HG03565 (cell line): ENCODE measurements at regions not wholly inside any gene's neighbourhood (a gene's known extent, or its start where the extent isn't known, plus 50 kb on each side); places are given as distances from the start of the nearest gene placed in this dataset.

Source experiments
- ATAC-seq: cut with Tn5 transposase; IDR thresholded peaks from one replicate; pipeline ENCODE4 v1.9.1; 2021; ENCODE audit warnings: mild to moderate bottlenecking, moderate library complexity; ENCODE audit not compliant: unreplicated experiment

DNA sequence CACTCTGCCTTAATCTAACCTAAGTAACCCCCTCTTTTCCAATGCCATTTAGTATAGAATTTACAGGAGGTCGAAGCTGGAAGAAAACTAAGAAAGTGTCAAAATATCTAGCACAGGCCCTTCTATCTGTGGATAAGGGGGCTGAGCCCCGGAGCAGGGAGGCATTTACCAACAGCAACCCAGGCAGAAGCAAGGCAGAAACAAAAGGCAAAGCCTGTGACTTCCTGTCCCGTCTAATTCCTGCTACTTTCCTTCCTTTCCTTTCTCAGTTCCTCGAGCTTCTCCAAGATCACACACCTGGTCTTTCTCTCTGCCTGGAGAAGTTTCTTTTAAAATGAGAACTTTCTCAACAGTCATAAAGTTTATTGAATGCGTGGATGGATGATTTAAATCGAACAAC is 146.0 kb downstream of the FOXA2 start:
- no peak for ATAC-seq

DNA sequence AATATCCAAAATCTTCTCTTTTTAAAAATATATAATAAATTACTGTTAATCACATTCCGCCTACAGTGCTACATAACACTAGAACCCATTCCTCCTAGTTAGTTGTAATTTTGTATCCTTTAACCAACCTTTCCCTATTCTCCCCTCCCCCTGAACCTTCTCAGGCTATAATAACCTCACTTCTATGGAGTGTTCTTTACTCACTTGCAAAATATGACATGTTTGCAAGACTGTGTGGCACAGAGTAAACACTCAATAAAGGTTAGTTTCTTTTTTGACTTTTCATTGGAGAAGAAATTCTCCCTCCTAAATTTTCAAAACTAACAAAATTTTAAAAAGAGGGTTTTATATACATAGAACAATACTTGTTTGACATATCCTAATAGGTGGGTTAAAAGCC is 147.0 kb downstream of the FOXA2 start:
- no peak for ATAC-seq

DNA sequence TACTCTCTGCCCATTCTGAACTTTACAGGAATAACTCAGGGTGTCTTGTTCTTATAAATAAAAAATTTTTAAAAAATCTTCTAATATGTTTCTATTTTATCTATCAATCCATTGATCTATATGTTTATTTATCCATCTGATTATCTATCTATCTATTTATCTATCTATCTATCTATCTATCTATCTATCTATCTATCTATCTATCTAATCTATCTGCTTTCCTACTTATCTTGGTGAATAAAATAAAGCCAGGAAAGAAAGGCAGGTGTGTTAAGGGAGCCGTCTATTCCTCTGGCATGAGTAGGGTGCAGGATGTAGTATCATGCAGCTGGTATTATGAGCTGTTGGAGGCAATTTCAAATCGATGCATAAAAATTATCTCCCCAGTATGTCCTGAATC is 153.0 kb downstream of the FOXA2 start:
- ATAC-seq, result no peak

DNA sequence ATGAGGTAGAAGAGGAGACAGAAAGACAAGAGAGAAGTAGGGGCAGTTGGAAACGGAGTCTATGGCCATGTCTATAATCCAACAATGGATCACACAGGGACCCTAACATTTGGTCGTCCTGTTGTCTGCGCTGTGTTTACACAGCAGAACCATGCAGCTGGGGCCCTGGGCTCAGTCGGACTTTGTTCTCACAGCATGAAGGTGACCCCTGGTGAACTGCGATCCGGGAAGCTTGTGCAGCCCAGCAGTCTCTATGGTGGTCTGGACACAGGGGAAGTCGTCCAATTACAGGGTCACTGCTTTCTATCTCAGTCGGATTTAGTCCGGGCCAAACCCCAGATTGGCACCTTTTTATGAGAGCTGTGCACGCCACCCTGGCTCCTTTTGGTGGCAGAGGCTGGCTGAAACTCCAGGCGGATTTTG is 153.6 kb downstream of the FOXA2 start:
- no peak for ATAC-seq

DNA sequence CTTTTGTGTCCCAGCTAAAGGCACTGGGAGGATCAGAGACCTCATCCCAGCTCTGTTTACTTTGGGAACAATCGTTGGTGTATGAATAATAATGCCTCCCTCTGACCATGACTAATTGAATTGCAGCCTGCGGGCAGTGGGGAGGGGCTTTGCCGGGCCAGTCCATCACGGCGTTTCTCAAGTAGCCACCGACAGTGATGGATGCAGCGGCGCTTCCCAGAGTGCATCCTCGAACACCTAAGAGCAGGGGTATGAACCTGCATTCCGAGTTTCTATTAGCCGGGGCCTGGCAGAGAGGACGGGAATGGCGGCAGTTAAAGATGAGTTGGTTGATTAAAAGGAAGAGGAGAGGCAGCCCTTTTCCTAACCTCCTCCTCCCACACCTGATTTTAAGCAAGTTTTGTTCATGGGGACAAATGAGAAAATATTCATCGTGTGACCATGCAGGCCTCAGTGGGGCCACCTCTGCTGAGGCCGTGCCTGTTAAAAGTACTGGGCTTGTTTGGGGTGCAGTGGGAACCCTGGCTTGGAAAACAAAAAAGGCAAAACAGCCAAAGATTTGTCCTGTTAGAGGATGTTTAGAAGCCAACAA is 154.1 kb downstream of the FOXA2 start:
- ATAC-seq, result no peak

DNA sequence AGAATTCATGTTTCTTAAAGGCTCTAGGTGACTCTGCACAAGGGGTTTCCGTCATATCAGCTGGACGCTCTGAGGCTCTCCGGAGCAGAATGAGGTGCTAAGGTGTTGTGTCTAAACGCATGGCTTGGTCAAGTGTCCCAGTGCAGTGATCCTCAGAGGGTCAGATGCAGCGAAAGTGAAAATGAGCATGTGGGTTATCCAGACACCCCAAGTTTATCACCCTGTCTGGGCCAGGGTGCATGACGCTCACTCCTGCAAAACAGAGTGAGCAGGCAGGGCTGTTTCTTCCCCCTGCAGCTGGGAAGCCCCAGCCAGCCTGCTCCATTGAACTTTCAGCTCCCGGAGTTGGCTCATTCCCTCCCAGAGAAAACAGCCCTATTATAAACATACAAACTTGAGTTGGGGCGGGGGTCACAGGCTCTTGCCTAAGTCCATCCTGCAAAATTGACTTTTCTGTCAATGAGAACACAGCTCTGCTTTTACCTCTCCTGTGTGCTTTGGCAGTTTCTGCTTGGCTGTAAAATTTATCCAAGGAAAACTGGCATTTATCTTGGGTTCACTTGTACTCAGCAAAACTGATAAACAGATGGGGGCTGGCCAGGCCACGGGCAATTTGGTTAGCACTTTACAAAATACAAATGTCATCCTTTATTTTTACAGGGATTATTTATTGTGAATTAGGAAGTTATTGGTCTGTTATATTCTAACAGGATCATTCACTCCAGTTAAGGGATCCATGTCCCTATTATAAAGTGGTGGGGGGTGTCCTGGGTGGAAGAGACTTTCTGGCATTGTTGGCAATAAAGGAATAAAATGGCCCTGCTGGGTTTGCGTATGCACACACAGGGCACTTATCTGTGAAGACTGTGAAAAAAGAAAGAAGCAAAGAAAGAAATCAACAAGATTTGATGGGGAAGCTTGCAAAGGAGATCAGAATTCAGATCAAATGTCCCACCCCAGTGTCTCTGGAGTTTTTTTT is 154.9 kb downstream of the FOXA2 start:
- no peak for ATAC-seq

DNA sequence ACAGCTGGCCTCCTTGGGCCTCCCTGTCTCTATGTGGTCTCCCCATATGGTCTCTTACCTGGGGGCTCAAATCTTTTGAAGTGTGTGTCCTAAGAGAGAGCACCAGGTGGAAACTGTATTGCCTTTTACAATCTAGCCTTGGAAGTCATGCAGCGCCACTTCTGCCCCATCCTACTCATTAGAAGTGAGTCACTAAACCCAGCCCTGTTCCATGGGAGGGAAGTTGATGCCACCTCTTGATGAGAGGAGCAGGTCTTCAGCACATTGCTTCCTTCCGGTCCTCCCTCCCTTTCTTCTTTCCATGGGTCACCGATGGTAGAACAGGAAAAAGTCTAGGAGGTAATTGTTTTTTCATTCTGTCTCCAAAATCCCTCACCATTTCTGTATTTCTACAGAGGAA is 156.3 kb downstream of the FOXA2 start:
- no peak for ATAC-seq

DNA sequence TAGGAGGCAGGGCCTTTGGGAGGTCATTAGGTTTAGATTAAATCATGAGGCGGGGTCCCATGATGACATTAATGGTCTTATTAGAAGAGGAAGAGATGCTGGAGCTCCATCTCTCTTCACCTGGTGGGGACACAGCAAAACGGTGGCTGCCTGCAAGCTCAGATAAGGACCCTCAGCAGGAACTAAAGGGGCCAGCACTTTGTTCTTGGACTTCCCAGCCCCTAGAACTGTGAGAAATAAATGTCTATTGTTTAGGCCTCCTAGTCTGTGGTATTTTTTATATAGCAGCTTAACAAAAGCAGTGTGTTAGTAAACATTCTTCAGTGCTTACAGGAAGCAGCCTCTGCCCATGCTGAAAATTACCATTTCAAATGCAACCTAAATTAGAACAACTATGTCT is 157.6 kb downstream of the FOXA2 start:
- ATAC-seq, result no peak

DNA sequence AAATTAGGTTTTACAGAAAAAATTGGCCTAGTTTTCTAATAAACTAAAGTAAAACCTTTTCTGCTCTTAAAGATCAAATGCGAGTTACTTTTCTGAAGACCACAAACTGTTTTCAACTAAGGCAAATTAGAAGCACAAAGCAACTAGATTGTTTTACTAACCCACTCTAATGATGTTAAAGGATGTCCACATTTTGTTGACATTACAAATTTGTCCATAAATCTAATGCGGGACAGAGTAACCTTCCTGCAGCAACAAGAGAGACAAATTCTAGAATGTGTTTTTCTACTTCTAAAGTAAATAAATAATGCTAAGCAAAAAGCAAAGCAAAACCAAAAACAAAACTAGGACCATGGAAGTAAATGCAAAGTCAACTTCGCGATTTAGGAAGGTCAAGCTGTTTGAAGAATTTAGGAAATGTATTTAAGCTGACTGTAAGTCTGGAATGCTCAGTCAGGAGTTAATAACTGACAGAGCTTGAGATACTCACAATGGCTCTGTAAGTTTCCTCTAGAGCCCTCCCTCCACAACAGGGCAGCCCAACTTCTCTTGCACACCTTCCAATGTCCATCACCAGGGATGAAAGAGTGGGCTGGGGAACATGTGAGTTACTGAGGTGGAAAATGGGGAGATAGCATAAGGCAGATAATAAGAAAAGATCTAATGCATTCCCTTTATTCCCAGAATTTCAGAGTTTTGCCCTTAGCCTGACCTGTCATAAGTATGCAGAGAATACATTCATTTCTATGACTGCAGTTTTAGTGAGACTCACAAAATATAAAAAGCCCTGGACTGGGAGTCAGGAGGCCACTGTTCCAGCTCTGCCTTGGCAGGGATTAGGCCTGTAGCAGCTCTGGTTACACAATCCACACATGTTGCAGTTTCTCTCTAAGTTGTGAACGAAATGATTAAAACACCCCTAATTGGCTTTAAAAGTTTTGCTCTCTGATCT is 158.8 kb downstream of the FOXA2 start:
- ATAC-seq, result no peak

DNA sequence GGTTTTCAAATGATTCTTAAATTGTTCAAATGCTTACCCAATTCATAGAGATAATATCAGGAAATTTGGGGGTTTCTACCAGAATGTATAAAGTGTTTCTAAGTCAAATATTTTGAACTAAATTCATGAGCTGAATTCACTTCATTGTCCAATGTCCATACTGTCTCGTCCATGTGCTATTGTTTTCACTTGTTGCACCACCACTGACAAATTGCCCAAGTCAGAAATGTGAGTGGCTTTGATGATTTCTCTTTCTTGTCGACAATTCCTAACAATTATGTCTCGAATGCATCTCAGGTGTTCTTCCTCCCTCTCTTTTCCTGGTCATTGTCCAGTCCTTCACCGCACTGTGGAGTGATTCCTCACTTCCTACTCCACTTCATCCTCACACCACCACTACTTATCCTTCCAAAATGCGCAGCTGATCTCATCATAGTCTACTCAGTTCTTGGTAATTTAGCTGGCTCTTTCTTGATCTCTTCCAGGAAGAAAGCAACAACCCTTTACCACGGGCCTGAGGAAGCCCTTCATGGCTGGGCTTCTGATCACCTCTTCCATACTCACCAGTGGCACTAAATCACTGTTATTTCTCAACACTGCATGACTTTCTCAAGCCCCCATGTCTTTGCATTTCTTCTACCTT is 161.1 kb downstream of the FOXA2 start:
- ATAC-seq, result no peak

DNA sequence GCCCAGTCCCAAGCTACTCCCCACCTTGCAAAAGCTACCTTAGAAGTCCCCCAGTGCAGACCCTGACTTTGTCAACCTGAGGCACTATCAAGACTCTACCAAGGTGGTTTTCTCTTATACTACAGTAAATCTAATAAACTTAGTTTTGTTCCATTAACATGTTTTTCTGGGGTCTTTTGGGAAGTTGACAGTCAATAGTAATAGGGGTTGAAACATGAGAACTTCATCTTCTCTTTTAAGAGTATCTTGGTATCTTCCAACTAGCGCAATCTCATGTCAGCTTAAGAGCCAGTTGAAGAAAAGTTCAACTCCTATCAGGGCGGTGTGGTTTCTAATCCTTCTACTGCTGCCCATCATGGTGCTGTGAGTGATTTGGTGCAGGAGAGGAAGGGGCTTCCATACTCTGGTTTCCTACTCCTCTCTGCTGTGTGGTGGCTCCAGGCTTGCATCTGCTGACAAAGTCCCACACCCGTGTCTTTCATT is 164.2 kb downstream of the FOXA2 start:
- no peak for ATAC-seq

DNA sequence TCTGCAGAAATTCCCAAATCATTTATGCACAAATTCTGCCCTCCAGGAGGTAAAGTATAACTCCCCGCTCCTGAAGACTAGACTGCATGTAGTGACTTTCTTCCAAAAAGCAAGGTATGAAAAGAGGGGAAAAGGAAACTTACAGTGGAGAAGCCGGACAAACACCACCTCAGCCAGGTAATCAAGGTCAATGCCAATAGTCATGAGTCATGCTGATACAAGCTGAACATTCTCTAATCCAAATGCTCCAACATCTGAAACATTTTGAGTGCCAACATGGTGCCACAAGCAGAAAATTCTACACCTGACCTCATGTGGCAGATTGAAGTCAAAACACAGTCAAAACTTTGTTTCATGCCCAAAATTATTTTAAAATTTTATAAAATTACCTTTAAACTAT is 165.6 kb downstream of the FOXA2 start:
- ATAC-seq, result no peak

DNA sequence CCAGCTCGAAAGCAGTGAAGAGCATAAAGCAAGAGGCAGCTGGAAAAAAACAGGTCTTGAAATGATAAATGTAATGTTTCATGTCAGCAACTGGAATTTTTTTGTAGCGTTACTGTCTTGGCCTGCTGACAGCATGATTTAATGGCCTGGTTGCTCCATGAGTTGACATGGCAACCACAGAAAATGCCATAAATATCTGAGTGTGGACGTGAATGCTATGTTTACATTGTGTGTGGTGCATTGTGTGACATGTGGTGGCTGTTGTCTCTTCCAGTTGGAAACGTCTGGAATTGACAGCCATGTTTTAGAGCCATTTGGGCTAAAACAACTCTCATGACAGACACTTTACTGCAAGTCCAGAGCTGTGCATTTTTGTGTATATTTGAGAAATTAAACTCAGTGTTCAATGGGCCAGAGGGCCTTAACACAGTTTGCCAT is 170.0 kb downstream of the FOXA2 start:
- no peak for ATAC-seq

DNA sequence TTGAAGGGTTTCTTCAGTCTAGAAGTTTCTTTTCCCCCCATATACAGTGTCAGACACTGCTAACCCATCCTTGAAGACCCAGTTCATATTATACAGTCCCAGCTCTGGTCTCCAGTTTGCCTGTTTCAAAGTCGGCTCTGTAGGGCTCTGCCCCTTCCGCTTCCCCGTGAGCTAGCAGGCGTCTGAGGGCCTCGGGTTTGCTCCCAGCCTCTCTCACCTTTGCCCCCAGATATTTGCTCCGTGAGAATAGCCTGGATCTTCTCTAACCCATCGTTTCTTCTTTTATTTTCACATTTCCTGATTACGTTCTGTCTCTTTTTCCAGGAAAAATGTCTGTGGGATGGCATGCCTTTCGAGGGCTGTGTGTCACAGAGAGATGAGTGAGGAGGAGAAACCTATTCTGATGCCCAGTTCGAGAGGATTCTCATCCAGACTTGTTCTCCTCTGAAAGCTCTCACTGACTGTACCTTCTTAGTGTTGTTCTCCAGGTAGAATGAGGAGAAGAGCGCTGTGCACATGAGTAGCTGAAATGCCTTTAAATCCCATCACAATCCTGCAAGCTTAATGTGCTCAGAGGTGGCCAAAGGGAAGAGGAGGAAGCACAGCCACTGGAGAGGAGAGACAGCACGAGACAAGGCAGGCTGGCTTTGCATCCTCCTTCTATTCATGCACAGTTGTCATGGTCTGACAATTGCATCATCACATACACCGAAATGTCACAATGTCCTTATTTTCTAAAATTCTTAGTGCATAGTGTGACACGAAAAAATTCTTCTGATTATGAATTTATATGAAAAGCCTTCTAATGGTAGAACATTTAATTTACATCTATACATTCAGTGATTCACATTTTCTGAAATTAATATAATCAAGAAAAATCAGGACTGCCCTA is 171.1 kb downstream of the FOXA2 start:
- no peak for ATAC-seq

DNA sequence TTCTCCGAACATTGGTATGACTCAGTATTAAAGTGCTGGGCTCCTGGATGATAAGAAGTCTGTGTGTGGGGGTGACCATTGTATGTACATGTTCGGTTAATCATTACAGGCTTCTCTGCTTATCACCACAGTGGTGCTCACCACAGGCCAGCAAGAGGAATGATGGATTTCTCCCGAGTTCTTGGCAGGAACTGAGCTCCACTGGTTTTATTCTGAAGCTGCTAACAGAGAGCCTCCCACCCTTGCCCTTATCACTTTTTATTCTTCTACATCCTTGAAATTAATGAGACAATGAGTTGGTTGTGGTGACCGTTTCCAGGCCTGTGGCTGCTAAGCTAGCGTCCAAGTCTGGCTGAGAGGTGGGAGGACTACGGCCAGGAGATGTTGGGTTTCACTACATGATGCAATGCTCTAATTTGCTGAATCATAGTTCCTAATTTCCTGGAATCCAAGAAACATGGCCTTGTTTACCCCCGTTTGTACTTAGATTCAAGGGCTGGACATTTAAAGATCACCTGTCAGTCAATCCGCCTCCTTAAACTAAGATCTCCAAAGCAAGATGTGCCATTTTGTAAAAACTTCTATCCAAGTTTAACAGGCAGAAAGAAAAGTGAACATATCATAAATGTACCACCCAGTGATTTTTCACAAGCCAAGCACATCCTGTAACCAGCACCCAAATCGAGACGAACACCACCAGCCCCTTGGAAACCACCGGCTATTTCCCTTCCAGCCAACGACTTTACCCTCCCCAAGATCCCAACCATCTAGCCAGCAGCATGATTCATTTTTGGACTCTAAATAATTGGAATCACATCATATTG is 172.5 kb downstream of the FOXA2 start:
- no peak for ATAC-seq

DNA sequence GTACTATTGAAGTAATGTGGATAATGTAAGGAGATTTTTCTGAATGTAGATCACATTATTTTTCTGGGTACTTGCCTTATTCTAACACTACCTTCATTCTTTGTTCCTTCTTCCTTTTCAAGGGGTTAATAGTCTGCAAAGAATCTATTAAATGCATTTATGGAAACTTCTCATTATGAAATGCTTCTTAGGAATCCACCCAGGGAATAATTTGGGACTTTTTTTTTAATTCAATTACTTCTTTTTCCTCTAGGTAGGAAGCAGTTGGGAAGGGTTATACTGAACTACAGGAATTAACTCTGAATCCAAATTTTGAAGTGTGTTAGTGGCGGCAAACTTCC is 173.1 kb downstream of the FOXA2 start:
- no peak for ATAC-seq

DNA sequence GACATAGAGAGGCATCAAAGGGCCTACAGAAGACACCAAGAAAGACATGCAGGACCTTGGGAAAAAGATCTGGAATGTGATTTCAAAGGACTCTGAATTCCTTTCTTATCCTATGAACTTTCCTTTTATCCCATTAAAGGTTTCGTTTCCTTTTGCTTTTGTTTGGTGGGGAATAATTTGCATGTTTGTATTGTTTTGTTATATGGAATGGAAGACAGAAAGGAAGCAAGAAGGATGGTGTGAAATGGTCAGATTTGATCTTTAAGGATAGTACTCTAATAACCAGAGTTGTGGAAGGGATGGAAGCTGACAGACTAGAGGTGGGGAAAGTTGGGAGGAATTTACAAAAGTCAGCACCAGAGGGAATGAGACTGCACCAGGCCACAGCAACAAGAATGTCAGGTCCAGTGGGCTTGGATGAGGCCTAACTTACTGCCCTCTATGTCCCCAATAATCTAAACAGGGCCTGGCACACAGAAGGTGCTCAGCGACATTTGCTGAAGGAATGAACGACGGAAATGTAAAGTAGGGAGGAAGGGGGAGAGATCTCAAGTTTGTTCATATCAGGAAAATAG is 173.7 kb downstream of the FOXA2 start:
- ATAC-seq, result no peak
